8988T (cell line): ENCODE measurements at regions not wholly inside any gene's neighbourhood (a gene's known extent, or its start where the extent isn't known, plus 50 kb on each side); places are given as distances from the start of the nearest gene placed in this dataset.
"Not testable (repeated sequence)": the region's sequence is repeated elsewhere in the genome, so short reads cannot be mapped to it uniquely, and the experiment has no call there.

Experiments used
- DNase-seq: peaks from one replicate; pipeline ENCODE4 v3.0.0; 2011

DNA sequence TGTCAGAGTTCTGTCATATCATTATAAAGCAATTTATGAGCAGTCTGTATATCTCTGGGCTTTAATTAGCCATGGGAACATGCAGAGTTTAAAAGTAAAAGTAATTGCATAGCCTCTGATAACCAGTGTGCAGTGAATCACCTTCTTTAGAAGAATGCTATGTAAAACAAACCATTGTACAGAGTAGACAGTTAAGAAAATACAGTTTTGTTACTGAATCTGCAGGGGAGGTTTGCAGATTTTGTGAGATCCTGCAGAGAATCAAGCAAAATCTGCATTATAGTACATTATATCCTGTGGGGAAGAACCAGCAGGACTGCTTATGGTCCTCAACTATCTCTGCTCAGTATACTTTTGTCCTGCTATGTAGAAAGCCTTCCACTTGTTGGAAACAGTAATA lies 396.2 kb upstream of the NAALADL2 start:
- DNase-seq: no peak

DNA sequence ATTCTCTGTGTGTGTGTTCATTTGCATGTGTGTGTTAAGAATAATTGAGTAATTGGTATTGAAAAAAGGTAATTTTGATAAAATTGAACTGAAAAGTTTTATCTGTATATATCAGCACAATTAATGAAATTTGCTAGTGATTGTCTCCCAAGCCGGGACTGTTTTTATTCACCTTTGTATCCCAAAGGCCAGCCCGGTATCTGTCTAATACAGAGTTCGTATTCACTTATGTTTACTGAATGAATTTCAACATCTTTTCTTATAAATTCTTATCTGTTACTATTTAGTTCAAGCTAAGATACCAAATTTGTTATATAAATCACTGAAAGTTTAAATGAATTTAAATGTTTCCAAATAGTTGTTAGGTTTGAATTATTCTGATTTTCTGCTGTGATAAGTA lies 394.0 kb upstream of the NAALADL2 start:
- no peak for DNase-seq

DNA sequence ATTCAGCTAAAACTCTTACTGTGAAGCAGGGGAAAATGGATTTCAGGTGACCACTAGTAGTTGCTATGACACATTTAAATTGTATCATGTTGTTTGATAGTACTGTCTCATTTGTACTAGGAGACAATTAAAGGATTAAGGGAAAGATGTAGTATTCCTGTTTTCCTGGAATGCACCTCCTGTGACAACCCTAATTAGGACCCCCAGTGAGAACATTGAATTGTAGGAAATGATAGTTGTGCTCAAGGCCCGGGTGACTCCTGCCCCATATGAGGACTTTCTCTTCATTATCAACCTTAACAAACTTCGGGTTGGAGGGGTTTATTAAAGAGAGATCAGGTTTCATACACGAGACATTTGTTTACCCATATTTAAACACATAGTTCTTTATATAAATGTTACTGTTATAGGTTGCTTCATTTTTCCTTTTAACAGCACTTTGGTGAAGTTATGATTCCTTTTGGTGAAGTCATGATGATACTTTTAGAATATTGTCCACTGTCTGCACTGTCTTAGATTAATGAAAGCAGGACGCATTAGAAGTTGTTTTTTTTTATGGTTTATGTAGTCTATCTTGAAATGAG lies 392.6 kb upstream of the NAALADL2 start:
- no peak for DNase-seq

DNA sequence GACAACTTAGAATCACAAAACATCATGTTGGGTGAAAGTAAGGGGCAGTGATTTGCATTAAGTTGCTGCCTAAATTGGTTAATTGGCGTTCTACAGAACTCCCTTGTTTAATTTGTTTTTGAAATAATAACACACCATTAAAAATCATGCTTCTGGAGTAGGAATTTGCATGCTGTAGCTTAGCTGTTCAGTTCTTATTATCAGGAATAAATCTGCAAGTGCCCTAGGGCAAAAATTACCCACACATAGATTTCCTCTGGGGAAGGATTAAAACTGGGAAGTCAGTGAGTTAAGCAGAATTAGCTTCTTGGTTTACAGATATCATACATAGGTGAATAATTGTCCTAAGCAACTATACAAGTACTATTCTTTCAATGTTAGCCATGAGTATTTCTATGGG lies 381.6 kb upstream of the NAALADL2 start:
- no peak for DNase-seq

DNA sequence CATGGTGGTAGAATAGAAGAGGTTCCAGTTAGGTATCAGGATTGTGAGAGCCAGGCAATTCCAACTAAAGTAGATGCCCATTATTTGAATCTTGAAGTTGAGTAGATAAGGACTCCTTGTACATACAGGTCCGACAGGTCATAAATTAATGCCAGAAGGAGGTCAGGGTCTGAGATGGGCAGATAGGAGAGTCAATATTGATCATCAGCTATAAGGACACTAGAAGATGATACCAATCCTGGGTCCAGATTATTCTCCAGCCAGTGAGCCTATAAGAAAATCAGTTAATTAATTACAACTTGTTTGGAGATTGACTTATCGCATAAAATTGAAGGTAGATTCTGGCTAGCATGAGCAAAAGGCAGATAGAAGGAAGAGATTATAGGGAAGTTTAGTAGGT lies 378.4 kb upstream of the NAALADL2 start:
- DNase-seq: no peak

DNA sequence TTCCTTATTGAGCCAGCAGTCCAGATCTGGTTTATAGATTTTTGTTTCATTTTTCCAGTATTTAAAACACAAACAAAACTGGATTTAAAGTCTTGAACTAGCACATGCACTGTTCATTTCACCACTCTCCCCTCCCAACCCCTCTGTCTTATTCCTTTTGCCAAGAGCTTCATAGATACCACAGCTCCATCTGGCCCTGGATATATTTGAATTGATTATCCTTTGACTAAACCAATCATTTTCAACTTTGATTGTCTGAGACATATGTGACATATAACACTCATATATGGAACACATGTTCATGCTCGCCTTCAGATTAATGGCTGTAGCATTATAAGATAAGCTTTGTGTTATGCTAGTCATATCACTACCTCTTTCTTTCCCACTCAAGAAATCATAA lies 376.6 kb upstream of the NAALADL2 start:
- DNase-seq: no peak

DNA sequence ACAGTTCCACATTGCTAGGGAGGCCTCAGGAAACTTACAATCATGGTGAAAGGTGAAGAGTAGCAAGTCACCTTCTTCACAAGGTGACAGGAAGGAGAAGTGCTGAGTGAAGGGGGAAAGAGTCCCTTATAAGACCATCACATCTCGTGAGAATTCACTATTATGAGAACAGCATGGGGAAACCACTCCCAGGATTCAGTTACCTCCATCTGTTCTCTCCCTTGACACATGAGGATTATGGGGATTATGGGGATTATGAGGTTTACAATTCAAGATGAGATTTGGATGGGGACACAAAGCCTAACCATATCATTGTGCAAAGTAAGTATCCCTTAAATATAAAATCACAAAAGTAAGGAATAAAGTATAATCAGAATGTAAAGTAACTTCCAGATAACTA lies 375.9 kb upstream of the NAALADL2 start:
- no peak for DNase-seq

DNA sequence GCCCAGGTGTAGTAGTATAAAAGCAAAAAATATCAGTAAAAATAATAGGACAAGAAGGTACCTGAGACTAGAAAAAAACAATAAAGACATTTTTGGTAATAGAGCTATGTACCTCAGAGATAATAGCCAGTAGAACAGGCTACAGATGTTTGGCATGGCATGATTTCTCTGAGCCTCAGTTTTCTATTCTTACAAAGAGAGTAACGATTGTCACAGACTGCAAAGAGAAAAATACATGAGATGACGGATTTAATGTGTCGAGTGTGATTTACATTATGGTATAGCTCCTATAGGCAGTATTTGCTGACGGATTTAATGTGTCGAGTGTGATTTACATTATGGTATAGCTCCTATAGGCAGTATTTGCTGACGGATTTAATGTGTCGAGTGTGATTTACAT lies 375.3 kb upstream of the NAALADL2 start:
- not testable (repeated sequence) for DNase-seq

DNA sequence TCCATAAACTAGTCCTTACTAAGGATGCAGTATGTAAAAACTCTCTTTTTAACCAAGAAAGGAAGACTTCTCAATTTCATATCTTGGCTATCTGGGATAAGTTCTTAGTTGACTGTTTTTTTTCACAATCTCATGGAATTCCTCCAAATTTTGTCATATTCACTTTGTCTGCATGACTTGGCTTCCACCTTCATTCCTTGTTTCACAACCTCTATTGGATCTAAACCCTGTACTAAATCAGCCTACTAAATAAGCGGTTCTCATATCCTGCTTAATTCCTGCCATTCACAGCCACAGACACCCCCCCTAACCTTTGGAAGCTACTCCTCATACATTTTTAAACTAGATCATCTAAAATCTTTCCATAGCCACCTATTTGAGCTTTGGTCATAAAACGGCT lies 370.6 kb upstream of the NAALADL2 start:
- no peak for DNase-seq

DNA sequence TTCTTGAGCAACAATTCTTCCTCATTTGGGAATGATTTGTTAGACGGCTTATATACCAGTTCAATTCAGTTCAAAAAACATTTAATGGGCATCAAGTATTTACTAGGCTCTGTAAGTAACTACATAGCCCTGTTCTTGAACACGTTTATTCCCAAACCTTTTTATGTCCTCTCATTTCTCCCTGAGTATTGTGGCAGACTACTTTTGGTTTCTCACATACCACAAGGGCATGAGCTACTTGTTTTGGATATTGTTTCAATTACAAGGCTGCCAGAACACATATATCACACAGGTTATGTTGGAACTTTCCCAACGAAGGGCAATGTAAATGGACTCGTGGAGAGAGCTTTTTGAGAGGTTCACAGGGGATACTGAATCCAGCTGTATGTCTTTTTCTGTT lies 363.8 kb upstream of the NAALADL2 start:
- DNase-seq: no peak

DNA sequence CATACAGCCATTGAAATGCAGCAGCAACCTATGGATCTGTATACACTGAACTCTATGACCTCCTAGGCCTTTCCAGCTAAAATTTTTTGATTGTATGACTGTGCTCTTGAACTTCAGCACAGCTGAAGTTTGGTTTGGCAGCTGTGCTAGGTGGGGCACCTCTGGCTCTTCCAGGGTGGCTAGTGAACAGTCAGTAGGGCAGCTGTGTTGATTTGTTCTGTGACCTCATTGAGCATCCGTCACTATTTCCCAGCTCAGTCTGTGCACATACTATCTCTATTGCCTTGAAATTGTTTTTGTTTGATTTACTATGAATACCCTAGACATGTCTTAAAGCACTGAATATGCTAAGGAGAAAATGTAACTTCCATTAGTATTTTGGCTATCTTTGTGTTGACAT lies 363.2 kb upstream of the NAALADL2 start:
- DNase-seq: no peak

DNA sequence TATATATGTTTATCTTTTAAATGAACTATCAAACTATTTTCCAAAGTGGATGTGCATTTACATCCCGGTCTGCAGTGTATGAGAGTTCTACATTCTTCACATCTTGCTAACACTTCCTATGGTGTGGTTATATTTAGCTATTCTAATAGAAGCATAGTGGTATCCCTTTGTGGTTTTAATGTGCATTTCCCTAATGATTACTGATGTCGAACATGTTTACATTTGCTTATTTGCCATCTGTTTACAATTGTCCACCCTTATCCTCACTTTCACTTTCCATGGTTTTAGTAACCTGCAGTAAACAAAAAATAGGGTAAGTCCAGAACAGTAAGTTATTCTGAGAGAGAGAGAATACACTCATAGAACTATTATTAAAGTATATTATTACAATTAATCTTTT lies 360.5 kb upstream of the NAALADL2 start:
- no peak for DNase-seq

DNA sequence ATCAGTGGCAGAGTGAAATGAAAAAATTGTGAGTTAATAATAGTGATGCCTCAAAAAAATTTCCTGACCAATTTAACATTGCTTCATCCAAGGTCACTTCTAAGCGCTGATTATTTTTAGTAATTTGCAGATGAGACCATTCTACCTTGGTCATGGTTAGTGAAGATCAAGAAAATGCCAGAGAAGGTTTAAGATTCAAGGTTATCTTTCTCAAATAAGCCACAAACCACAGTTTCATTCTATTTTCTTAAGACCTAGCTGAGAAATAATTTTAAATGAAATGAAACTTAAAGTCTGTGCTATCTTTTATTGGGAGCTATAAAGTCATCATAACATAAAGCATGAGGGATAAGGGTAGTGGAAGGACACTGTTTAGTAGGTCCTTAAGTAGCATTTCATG lies 353.9 kb upstream of the NAALADL2 start:
- no peak for DNase-seq

DNA sequence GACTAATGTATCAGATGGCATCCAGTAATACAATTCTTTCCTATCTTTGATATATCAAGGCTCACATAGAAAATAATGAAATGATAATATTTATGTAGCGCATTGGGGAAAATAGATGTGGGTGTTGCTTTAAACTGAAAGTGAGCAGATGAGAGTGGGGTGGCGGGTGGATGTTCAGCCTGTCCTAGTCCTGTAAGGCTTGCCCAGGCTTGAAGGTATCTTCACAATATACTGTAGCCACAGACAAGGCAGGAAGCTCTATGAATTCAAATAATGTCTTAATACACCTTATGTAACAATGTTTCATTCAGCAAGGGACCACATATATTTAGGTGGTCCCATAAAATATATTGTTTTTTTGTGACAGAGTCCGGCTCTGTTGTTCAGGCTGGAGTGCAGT lies 334.9 kb upstream of the NAALADL2 start:
- no peak for DNase-seq

DNA sequence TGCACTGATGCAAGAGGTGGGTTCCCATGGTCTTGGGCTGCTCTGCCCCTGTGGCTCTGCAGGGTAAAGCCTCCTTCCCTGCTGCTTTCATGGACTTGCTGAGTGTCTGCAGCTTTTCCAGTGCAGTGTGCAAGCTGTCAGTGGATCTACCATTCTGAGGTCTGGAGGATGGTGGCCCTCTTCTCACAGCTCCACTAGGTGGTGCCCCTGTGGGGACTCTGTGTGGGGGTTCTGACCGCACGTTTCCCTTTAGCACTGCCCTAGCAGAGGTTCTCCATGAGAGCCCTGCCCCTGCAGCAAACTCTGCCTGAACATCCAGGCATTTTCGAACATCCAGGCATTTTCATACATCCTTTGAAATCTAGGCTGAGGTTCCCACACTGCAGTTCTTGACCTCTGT lies 329.8 kb upstream of the NAALADL2 start:
- DNase-seq: no peak

DNA sequence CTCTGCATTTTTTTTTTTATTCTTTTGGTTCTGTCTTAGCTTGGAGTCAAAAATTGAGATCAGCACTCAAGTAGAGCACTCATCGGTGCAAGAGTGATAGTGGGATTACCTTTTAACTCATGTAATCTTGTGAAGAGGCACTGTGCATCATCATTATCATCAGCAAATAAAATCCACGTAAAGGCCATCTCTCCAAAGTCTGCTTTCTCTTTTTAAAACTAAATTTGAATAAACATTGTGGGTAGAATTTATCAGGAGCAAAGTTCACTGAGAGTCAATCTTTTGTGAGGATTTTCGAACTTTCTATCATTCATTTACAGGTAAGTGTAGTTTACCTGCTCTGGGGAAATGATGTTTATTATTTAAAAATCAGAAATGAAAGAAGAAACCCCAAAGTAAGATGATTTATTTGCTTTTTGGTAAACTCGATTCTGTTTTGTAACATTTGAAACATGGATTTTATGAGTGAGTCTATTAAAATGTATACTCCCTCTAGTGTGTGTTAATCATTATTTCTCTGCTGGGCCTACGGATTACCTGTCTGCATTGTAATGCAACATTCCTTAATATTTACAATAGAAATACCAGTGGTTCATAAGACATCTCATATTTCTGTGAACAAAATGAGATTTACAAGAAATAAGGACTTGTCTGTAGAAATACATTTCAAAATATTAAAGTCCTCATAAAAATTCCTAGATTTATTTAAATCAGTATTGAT lies 327.7 kb upstream of the NAALADL2 start:
- DNase-seq: no peak

DNA sequence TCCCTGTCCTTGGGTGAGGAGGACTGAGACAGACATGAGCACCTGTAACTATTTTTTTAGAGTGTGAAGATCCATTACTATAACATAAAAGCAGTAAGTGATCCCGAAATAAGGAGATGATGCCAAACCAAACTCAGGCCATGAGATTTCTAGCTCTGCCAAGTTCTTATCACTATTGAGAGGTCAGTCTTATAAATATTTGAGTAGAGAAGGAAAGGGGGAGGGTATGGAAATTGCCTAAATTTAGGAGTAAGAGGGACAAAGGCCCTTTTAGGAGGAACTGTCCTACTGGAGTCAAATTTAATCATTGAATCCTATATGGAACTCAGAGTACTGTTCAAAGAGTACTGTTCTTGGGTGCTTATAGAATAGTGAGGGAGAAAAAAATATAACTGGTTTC lies 326.9 kb upstream of the NAALADL2 start:
- no peak for DNase-seq

DNA sequence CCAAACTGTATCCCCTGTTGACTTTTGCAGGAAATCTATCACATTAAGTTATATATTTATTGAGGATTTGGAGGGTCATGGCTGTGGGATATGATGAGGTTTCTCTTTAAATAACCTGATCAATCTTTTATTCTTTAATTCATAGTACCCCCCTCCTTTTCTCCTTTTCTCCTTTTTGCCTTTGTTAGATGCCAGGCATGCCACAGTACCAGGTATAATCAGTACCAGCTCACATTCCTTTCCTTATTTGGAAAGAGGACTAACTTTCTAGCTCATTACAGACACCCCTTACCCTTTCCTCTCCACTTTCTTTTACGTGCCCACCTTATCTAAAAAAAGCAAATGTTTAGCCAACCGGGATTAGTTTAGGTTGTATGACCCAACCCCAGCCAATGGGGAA lies 326.4 kb upstream of the NAALADL2 start:
- DNase-seq: no peak

DNA sequence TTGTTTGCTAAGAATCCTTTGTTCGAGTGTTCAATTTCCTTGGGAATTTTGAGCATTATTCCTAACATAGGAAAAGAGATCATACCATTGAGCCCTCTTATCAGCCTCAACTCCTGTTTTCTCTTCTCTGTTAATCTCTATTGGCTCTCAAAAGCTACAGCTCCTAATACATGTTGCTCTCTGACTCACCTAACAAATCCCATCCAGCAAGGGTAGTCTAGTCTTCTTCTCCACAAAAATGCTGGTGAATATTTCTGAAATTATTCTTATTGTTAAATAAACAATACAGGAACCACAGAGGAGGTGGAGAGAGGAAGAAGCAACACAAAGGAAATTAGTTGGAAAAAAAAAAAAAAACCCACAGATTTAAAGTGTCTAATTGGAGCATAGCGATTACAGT lies 325.8 kb upstream of the NAALADL2 start:
- DNase-seq: no peak

DNA sequence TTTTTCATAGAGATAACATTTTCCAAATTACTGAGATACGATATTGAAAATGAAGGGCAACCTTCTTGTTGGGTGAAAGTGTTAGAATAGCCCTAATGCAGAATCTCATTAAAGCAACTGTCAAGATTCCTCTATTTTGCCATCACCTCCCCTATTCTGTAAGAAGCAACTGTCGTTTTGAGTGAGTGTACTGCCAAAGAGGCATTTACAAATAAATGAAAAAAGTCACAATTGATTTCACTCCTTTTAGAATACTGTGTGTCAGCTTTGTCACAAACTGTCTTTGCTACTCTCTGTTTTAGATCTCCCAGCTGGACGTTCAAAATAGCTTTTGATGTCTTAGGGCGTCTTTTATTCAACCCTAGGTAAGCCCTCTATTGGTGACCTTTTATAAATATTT lies 322.8 kb upstream of the NAALADL2 start:
- no peak for DNase-seq

DNA sequence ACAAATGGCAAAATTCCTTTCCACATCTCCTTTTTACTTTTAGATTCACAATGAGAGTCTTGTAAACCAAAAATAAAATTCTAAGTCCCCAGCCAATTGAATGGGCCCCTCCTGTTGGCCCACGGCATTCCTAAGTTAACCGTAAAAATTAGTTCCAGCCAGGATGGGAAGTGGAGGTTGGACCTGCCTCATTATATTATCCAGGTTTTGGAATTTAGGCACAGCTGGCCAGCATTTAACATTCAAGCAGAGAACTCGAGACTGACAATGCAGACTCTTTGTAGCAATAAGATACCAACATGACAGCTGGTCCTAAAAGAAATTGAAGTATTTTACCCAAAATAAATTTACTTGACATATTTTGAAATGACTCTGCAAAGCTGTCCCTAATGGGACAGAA lies 321.0 kb upstream of the NAALADL2 start:
- DNase-seq: no peak

DNA sequence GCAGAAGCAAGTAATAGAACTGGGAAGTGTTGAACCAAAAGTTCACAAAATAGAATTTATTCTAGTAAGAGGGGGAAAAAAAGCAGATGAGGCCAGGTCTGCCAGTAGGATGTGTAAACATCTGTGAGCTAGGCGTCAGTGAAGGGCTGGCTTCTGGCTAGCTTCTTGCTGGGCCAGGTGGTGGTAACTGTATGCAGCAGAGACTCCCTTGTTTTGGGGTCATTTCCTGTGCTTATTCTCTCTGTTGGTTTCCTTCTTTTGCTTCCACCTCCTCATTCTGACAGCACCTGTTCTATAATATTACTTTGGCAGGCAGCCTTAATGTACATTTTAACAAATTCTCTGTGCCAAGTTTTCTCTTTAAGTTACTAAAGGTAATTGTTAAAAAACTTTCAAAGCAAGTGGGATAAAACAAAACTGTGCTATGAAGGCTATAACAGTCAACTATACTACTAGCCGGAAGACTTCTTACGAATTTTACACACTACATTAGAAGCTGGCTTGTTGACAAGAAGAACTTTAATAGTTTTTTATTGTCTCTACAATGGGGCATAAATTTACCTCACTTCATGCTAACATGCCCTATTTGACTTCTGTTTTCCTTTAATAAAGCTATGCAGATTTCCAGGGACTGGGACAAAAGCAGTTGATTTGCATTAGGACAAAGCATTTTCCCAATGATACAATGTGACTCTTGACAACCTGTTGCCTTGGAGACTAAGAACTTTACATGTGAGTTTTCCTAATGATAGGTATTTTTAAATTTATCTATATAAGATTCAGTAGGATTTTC lies 318.8 kb upstream of the NAALADL2 start:
- no peak for DNase-seq

DNA sequence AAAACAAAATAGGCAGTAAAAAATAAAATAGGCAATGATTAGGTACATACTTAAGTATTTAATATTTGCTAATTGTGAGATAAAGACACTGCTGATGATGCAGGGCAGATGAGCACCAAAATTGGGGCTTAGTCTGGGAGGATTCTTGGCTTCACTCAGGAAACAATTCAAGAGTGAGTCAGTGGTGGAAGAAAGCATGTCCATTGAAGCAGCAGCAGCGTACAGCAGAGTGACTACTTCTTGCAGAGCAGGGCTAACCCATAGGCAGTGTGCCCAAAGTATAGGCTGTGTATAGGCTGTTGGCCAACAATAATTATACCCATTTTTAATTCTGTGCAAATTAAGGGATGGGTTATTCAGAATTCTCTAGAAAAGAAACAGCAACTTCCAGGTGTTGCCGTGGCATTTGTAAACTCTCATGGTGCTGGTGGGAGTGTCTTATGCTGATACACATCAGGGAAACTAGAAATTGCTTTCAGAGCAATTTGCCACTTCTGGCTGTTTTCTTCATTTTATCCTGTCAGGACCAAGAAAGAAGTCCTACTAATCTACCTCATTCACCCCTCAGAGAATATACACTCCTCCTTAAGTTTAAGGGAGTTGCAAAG lies 317.3 kb upstream of the NAALADL2 start:
- DNase-seq: no peak
